ENCODE measurements at regions not wholly inside any gene's neighbourhood (a gene's known extent, or its start where the extent isn't known, plus 50 kb on each side); places are given as distances from the start of the nearest gene placed in this dataset.

DNA sequence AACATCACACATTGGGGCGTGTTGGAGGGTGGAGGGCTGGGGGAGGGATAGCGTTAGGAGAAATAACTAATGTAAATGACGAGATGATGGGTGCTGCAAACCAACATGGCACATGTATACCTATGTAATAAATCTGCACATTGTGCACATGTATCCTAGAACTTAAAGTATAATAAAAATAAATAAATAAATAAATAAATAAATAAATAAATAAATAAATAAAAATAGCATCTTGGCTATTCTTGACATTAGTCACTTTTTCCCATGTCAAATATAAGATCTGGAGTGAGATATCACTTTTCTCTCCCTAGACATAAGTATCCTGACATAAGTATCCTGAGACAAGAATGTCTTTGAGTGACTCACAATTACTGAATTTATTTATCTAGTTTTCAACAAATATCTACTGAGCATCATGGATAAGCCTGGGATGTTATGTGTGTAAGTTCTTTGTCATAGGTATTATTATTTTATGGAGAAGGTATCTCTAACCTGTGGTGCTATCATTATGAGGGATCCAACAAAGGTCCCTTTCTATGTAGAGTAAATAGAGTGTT is 691.3 kb downstream of the SORCS1 start:
- H3K4me2 ChIP-seq, result no peak overlapping the region
- WGBS (ENCODE audit: missing lambda C conversion rate), result 3% methylated on average over 3 of the region's 3 CpGs
- ATAC-seq (no peak), DNase-seq (ENCODE audit: low read depth in 1 of 2, low spot score in 1 of 2) (no peak), FAIRE-seq (no peak)
- POLR2A ChIA-PET, result no interaction called here
- no peak overlapping the region for H3K27ac ChIP-seq
- TF ChIP-seq NR3C1 (IDR thresholded peaks at IDR 0.05), result no peak
- peak; percentile 62 for TF ChIP-seq ZC3H11A (IDR thresholded peaks at IDR 0.05)
- TF ChIP-seq ATOH8 (CRISPR knock-in tag; IDR thresholded peaks at IDR 0.05; ENCODE audit: low read depth), result no peak
- TF ChIP-seq FOSL2 (IDR thresholded peaks at IDR 0.05), result no peak
- TF ChIP-seq FOSL2 (CRISPR knock-in tag; IDR thresholded peaks at IDR 0.05), result no peak
- TF ChIP-seq CTCF (IDR thresholded peaks at IDR 0.05), result no peak
- no peak overlapping the region for H3K4me3 ChIP-seq
- H3K4me1 ChIP-seq, result no peaks in the 10 kb centered on the region
- H3K9me3 ChIP-seq, result no peaks in the 10 kb centered on the region
- CTCF ChIA-PET, result no interaction called here

GRCh38 chr10:106467506-106467905 is 697.0 kb downstream of the SORCS1 start:
- no peak for FAIRE-seq
- WGBS (ENCODE audit: missing lambda C conversion rate), result 31% methylated on average over 6 of the region's 6 CpGs
- POLR2A ChIA-PET, result no interaction called here
- H3K4me3 ChIP-seq, result no peak overlapping the region
- TF ChIP-seq HOXA7 (CRISPR knock-in tag; IDR thresholded peaks at IDR 0.05), result no peak
- TF ChIP-seq MAZ (IDR thresholded peaks at IDR 0.05; ENCODE audit: borderline replicate concordance, low read depth, low read length), result no peak
- TF ChIP-seq CTCF (IDR thresholded peaks at IDR 0.05), result no peak
- TF ChIP-seq CBX8 (IDR thresholded peaks at IDR 0.05), result no peak
- TF ChIP-seq CEBPB (IDR thresholded peaks at IDR 0.05), result no peak
- TF ChIP-seq HEYL (CRISPR knock-in tag; IDR thresholded peaks at IDR 0.05), result no peak
- TF ChIP-seq, protein P1, sequence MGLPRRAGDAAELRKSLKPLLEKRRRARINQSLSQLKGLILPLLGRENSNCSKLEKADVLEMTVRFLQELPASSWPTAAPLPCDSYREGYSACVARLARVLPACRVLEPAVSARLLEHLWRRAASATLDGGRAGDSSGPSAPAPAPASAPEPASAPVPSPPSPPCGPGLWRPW (IDR thresholded peaks at IDR 0.05), result no peak
- TF ChIP-seq KDM1A (IDR thresholded peaks at IDR 0.05; ENCODE audit: low read depth), result no peak
- H3K9me3 ChIP-seq, result no peaks in the 10 kb centered on the region; the same call in 2 of the 3 replicates
- no peak overlapping the region for H3K27ac ChIP-seq
- no peaks in the 10 kb centered on the region for H3K4me1 ChIP-seq
- no peak overlapping the region for H3K4me2 ChIP-seq
- no peak for ATAC-seq
- CTCF ChIA-PET, result no interaction called here
- no peak for DNase-seq (ENCODE audit: low read depth in 1 of 2, low spot score in 1 of 2)

DNA sequence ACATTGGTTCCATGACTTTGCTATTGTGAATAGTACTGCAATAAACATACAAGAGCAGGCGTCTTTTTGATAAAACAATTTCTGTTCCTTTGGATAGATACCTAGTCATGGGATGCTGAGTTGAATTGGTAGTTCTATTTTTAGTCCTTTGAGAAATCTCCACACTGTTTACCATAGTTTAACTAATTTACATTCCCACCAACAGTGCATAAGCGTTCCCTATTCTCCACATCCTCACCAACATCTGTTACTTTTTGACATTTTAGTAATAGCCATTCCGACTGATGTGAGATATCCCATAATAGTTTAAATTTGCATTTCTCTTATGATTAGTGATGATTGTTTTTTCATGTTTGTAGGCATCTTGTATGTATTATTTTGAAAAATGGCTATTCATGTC is 707.0 kb downstream of the SORCS1 start:
- no peak for ATAC-seq
- CTCF ChIA-PET, result no interaction called here
- H3K27ac ChIP-seq, result no peak overlapping the region
- no peak for TF ChIP-seq EHMT2 (IDR thresholded peaks at IDR 0.05; ENCODE audit: low read depth)
- no peak for TF ChIP-seq EP300 (IDR thresholded peaks at IDR 0.05)
- no peak for TF ChIP-seq HDAC2 (IDR thresholded peaks at IDR 0.05)
- TF ChIP-seq JUN (IDR thresholded peaks at IDR 0.05), result no peak
- TF ChIP-seq MAZ (IDR thresholded peaks at IDR 0.05; ENCODE audit: borderline replicate concordance, low read depth, low read length), result no peak
- no peak for TF ChIP-seq JUNB (IDR thresholded peaks at IDR 0.05)
- DNase-seq (ENCODE audit: low read depth in 1 of 2, low spot score in 1 of 2), result no peak
- no peak for FAIRE-seq
- 0 out of 3 replicates have a peak, but pooled peaks cover 4% of the 10 kb centered on the region for H3K9me3 ChIP-seq
- no peaks in the 10 kb centered on the region for H3K4me1 ChIP-seq
- POLR2A ChIA-PET, result no interaction called here
- H3K4me3 ChIP-seq, result no peak overlapping the region
- no peak overlapping the region for H3K4me2 ChIP-seq
- 14% methylated on average over 3 of the region's 3 CpGs for WGBS (ENCODE audit: missing lambda C conversion rate)
